ENCODE measurements at regions not wholly inside any gene's neighbourhood (a gene's known extent, or its start where the extent isn't known, plus 50 kb on each side); places are given as distances from the start of the nearest gene placed in this dataset.

DNA sequence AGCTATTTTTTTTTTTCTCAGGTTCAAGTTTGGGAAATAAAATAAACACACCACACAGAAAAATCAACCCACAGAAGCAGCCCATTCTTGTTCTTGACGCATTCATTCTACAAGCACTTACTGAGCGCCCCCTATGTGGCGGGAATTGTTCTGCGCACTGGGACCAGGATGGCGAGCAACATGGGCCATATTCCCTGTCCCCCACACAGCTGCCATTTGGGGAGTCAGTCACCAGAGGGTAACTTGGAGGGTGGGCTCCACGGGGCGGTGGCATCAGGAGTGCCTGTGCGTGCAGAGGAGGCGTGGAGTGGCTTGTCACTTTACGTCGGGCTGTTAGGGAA, 185.0 kb upstream of the PDE10A start:
- H3K79me1 ChIP-seq (ENCODE audit: low read depth in 1 of 2, low read length in 2 of 2), result no peaks in the 10 kb centered on the region
- H3K4ac ChIP-seq (ENCODE audit: low read depth, low read length), result no peak overlapping the region
- H3K9ac ChIP-seq (ENCODE audit: low read depth, low read length), result no peak overlapping the region
- H3K9me1 ChIP-seq (ENCODE audit: insufficient read depth, low read length), result 0 out of 2 replicates have a peak, but pooled peaks cover 2% of the 10 kb centered on the region
- ChIA-PET POLR2A (ENCODE audit: unreplicated experiment) (no interaction called here), CTCF (interaction anchor here (0.8 kb wide), 1 partner anchor 25 kb away, joined by 11 read pairs; no protein-coding TSS in a partner anchor)
- no peak overlapping the region for H2BK20ac ChIP-seq (ENCODE audit: low read depth, low read length)
- no peak overlapping the region for H2BK120ac ChIP-seq (ENCODE audit: low read depth, low read length)
- no peak overlapping the region for H4K5ac ChIP-seq (ENCODE audit: low read depth, low read length)
- H3K9me3 ChIP-seq (ENCODE audit: control insufficient read depth, insufficient read depth, low read length), result no peaks in the 10 kb centered on the region
- in situ Hi-C loops (cut with MboI; ENCODE audit: low sequenced_read_pairs) (no loop called here), intact Hi-C loops (cut with micrococcal nuclease) (no loop called here), dilution Hi-C loops (cut with HindIII; ENCODE audit: low sequenced_read_pairs, unreplicated experiment) (no loop called here)
- no peak overlapping the region for H4K8ac ChIP-seq (ENCODE audit: low read depth in 2 of 2, low read length in 2 of 2)
- BruUV-seq (replicated peaks), result no TSS peak
- no peak for DNase-seq
- no peak for TF ChIP-seq MAZ (IDR thresholded peaks at IDR 0.05; ENCODE audit: borderline replicate concordance, low read depth, low read length)
- TF ChIP-seq, protein P1, sequence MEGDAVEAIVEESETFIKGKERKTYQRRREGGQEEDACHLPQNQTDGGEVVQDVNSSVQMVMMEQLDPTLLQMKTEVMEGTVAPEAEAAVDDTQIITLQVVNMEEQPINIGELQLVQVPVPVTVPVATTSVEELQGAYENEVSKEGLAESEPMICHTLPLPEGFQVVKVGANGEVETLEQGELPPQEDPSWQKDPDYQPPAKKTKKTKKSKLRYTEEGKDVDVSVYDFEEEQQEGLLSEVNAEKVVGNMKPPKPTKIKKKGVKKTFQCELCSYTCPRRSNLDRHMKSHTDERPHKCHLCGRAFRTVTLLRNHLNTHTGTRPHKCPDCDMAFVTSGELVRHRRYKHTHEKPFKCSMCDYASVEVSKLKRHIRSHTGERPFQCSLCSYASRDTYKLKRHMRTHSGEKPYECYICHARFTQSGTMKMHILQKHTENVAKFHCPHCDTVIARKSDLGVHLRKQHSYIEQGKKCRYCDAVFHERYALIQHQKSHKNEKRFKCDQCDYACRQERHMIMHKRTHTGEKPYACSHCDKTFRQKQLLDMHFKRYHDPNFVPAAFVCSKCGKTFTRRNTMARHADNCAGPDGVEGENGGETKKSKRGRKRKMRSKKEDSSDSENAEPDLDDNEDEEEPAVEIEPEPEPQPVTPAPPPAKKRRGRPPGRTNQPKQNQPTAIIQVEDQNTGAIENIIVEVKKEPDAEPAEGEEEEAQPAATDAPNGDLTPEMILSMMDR (conservative IDR thresholded peaks at IDR 0.05; ENCODE audit: low read depth, low read length), result no peak
- no peak overlapping the region for H3K27ac ChIP-seq (ENCODE audit: insufficient read depth, low read length)
- H3K36me3 ChIP-seq (ENCODE audit: control insufficient read depth, insufficient read depth, low read length), result peaks cover 4% of the 10 kb centered on the region; the same call in 1 of the 2 replicates
- H4K91ac ChIP-seq (ENCODE audit: insufficient read depth, low read depth, low read length), result no peak overlapping the region
- H3K14ac ChIP-seq (replicated peaks; ENCODE audit: low read depth, low read length), result no peak overlapping the region
- no peaks in the 10 kb centered on the region; the same call in 1 of the 2 replicates for H4K20me1 ChIP-seq (ENCODE audit: insufficient read depth, low read length)
- WGBS, 2 experiments (ENCODE audit: extremely low coverage in 2 of 2, insufficient read length in 1 of 2), result no CpG with 5 or more reads among the region's 11 CpGs
- no peak overlapping the region for H3K18ac ChIP-seq (ENCODE audit: low read depth, low read length)
- H2AK5ac ChIP-seq (ENCODE audit: low read depth, low read length), result no peak overlapping the region
- no peaks in the 10 kb centered on the region for H3K27me3 ChIP-seq (ENCODE audit: control insufficient read depth, insufficient read depth, low read length)
- H2BK15ac ChIP-seq (ENCODE audit: low read depth, low read length), result no peak overlapping the region
- no peak overlapping the region for H2BK5ac ChIP-seq (ENCODE audit: low read depth, low read length, poor library complexity, severe bottlenecking)
- peaks cover 4% of the 10 kb centered on the region for H3K4me1 ChIP-seq (ENCODE audit: control insufficient read depth, insufficient read depth, low read length)
- H2AFZ ChIP-seq (replicated peaks; ENCODE audit: low read length, poor library complexity), result no peak overlapping the region
- no peak overlapping the region for H3K23ac ChIP-seq (ENCODE audit: low read depth, low read length)
- ATAC-seq (ENCODE audit: low read depth), result no peak
- no peak overlapping the region for H3K56ac ChIP-seq (ENCODE audit: extremely low read depth, insufficient read depth, low read length)
- H3K4me2 ChIP-seq (ENCODE audit: low read depth, low read length), result no peak overlapping the region
- H2AK9ac ChIP-seq (replicated peaks; ENCODE audit: low read depth, low read length, poor library complexity), result no peak overlapping the region
- no peak overlapping the region for H3K4me3 ChIP-seq (ENCODE audit: insufficient read depth, low read depth, low read length)
